Fibroblast of lung (primary cell): ENCODE measurements at regions not wholly inside any gene's neighbourhood (a gene's known extent, or its start where the extent isn't known, plus 50 kb on each side); places are given as distances from the start of the nearest gene placed in this dataset.

ENCODE experiments used
- CTCF ChIP-seq, 2 donors: IDR thresholded peaks in 1 of 2; conservative IDR thresholded peaks in 1 of 2; 1 replicate in 1 of 2; 2 replicates in 1 of 2; pipeline ENCODE4 v1.5.1; 2011 to 2012; ENCODE audit warnings: low read length in 2 of 2, control low read depth in 1 of 2, inconsistent platforms in 1 of 2, low read depth in 1 of 2, mild to moderate bottlenecking in 1 of 2
- EZH2 ChIP-seq: IDR thresholded peaks from 2 replicates; pipeline ENCODE4 v1.5.1; 2012; ENCODE audit warnings: low read length, control low read depth, mild to moderate bottlenecking; ENCODE audit errors: missing control alignments

DNA sequence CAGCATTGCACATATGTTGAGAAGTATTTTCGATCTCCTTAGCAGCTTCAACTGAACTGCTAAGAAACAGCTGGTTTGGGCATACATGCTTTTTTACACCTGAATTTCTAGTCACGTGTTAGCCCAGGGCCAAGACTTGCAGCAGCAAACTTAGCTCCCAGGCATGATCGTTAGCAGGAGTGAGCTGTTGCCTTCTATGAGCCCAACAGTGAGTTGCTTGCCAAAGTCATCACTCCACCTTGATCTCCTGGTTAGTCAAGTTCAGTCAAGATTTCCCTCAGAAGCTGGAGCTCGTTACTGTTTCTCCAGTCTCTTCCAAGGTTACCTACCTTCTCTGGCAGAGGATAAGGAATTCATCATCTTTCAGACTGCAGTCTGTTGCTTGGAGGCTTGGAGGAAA is 100.4 kb upstream of the SEMA6D start:
- TF ChIP-seq CTCF (conservative IDR thresholded peaks at IDR 0.05 in 1 of 2, IDR thresholded peaks at IDR 0.05 in 1 of 2; ENCODE audit: low read depth in 1 of 2, low read length in 2 of 2) (no peak), EZH2 (no peak)
